Right cardiac atrium (tissue), 5 donors: ENCODE measurements at regions not wholly inside any gene's neighbourhood (a gene's known extent, or its start where the extent isn't known, plus 50 kb on each side); places are given as distances from the start of the nearest gene placed in this dataset.
"Not testable (repeated sequence)": the region's sequence is repeated elsewhere in the genome, so short reads cannot be mapped to it uniquely, and the experiment has no call there.

Experiments
- ATAC-seq, 2 donors: fragments of 200-7000 bp; cut with Tn5 transposase; one replicate each; pipeline versions ENCODE4 v1.8.0 to v1.9.1; 2020; ENCODE audit warnings: moderate library complexity in 2 of 2, mild to moderate bottlenecking in 1 of 2
- DNase-seq, 3 donors: peaks; one replicate each; pipeline ENCODE4 v3.0.0-alpha.2; 2020
- H3K27ac ChIP-seq: one replicate; pipeline ENCODE4 v1.5.1; 2013; ENCODE audit warnings: mild to moderate bottlenecking, low read length, control low read depth, moderate library complexity
- H3K27me3 ChIP-seq: one replicate; pipeline ENCODE4 v1.6.1; 2013; ENCODE audit not compliant: control insufficient read depth, insufficient read depth
- H3K4me1 ChIP-seq: one replicate; pipeline ENCODE4 v1.6.1; 2013; ENCODE audit warnings: low read length; ENCODE audit not compliant: control insufficient read depth, insufficient read depth
- H3K4me3 ChIP-seq: one replicate; pipeline ENCODE4 v1.5.1; 2013; ENCODE audit warnings: low read length, control low read depth
- H3K9me3 ChIP-seq: one replicate; pipeline ENCODE4 v1.6.1; 2013; ENCODE audit warnings: low read length; ENCODE audit not compliant: control insufficient read depth
- WGBS: extraction: QIAGEN DNeasy Blood & Tissue Kit; methylation state at CpG from one replicate; pipeline ENCODE4 v1.1.7; 2013; 5-methylcytosine and 5-hydroxymethylcytosine counted together
- intact Hi-C, 4 donors: fragments of 100-400 bp; cut with DNase I; formaldehyde crosslinking; loops; one replicate each; pipeline versions ENCODE4 v1.11.0 to v1.14.0; 2022 to 2023
- donor health status: healthy with polysubstance abuse.
- donor health status: DM: no; HTN: yes; CAD: no.
- donor health status: DM: no; HTN: no; CAD: no.
- donor health status: DM: no; HTN: yes; CAD: no; lungs with severe emphysema.
- donor health status: DM: yes; HTN: yes; CAD: no.

DNA sequence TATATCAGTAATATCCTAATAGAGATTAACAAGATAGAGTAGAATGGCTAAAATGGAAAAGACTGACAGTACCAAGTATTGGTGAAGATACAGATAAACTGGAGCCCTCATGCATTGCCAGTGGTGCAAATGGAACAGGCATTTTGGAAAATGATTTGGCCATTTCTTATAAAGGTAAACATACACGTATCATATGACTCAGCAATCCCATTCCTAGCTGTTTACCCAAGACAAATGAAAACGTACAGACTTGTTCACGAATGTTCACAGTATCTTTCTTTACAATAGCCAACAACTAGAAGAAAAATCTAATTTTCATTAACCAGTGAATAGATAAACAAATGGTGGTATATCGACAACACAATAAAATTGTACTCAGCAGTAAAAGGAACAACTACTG lies 86.4 kb downstream of the FOXD4L6 start:
- DNase-seq, H3K27ac ChIP-seq, H3K9me3 ChIP-seq, intact Hi-C loops, H3K27me3 ChIP-seq, H3K4me3 ChIP-seq, ATAC-seq, H3K4me1 ChIP-seq: not testable (repeated sequence)
- 56% methylated on average over 4 of the region's 4 CpGs for WGBS

DNA sequence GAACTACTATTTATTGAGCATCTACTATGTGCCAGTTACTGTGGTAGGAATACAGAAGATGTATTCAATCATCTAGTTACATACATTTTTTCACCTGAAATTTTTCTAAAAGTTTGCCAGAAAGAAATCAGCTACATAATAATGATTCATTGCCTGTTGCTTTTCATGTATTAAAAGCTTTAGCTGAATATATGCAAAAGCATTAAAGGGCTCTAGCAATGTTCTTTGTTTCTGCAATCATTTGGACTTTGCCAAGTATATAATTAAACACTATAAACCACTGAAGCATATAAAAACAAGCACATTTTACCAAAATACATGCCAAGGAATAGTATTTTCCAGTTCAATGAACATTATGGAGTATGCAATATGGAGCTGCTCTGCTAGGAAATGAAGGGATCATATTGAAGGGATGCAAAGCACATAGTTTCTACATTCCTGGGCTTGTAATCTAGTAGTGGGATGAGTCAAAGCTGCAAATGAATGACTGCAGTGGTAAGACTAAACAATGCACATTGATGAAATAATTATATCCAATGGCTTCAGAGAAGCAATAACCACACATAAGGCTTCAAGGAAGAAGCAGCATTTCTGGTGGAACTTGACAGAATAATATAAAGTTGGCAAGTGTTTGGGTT lies 87.7 kb downstream of the FOXD4L6 start:
- DNase-seq, H3K9me3 ChIP-seq, ATAC-seq, H3K4me3 ChIP-seq, intact Hi-C loops, H3K4me1 ChIP-seq, H3K27me3 ChIP-seq, H3K27ac ChIP-seq: not testable (repeated sequence)

DNA sequence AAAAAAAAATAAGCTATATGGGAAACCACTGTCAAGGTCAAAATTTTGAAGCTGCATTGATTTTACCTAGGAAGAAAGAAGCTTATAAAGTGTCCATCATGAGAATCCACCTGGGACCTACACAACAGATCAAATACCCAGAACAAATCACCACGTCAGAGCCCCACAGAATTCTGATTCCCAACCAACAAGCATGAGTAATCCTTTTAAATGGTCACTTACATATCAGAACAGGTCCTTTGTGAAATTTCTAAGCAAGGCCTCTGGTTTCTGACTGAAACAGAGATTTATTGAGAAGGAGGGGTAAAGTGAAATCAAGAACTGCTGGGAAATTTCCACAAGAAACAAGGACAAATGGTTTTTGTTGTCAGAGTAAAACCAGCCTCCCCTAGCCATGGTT lies 93.2 kb downstream of the FOXD4L6 start:
- intact Hi-C loops, DNase-seq, H3K27ac ChIP-seq, ATAC-seq, H3K4me1 ChIP-seq, H3K27me3 ChIP-seq, H3K4me3 ChIP-seq, H3K9me3 ChIP-seq: not testable (repeated sequence)
- WGBS, result 89% methylated on average over 1 of the region's 1 CpG

DNA sequence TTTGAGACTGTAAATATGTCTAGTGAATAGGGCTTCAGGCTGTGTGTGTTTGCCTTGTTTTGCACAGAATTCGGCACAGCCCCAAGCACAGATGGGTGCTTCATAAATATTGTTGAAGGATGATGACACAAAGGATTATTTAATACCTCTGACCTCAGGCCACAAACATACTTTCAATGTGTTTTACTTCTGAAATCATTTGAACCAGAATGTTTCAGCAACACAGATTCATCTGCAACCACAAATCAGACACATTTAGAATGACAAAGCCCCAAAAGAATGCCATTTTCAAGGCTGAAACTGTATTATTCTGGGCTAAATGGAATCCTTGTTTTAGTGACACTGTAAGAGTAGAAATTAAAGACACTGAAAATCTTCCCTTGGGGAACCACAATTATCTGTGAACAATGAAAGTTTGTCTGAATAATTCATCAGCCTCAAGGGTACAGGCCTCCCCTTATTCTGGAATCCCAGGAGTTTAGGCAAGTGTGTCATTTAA lies 93.7 kb downstream of the FOXD4L6 start:
- 57% methylated on average over 1 of the region's 1 CpG for WGBS
- H3K27ac ChIP-seq, result not testable (repeated sequence)

DNA sequence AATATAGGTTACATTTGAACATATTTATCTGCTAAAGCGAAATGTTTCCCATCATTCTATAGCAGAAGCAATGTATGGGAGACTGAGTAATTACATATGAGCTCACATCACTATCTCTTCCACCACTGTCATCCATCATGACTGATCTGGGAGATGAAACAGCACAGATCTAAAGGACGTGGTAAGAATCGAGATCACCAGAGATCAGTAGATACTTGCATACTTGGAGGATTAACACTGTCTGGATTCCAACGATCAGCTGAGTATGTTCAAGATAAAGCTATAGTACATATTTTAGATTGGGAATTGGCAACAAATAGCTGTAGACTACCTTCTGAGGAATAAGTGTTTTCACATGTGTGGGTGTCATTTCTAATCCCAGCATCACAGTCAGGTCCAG lies 94.6 kb downstream of the FOXD4L6 start:
- DNase-seq, H3K27me3 ChIP-seq, H3K27ac ChIP-seq, H3K9me3 ChIP-seq, ATAC-seq, H3K4me3 ChIP-seq, intact Hi-C loops, H3K4me1 ChIP-seq: not testable (repeated sequence)
- WGBS, result 68% methylated on average over 4 of the region's 4 CpGs

More for the DNA sequence above, 93.7 kb downstream of the FOXD4L6 start:
- DNase-seq, ATAC-seq, H3K4me3 ChIP-seq, H3K4me1 ChIP-seq, H3K27me3 ChIP-seq, intact Hi-C loops, H3K9me3 ChIP-seq: not testable (repeated sequence)

DNA sequence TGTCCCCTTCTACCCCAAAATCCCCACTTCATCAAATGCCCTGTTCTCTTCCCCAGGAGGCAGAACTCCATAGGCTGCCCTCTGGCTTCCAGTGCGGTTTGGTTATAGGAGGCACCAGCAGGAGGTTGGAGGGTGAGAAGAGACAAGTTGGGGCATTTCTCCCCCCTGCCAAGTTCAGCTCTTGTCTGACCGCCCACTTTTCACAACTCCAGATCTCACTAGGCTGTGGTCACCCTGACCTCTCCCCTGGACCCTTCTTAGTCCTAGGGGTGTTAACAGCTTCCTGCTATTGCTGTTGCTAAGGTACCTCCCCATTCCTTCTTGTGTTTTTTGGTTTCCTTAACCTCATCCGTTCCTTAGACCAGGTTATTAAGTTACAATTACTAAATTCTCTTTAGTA lies 95.1 kb downstream of the FOXD4L6 start:
- H3K9me3 ChIP-seq, H3K27me3 ChIP-seq, H3K4me1 ChIP-seq, H3K27ac ChIP-seq, DNase-seq, intact Hi-C loops, ATAC-seq, H3K4me3 ChIP-seq: not testable (repeated sequence)
- WGBS, result 81% methylated on average over 3 of the region's 3 CpGs

DNA sequence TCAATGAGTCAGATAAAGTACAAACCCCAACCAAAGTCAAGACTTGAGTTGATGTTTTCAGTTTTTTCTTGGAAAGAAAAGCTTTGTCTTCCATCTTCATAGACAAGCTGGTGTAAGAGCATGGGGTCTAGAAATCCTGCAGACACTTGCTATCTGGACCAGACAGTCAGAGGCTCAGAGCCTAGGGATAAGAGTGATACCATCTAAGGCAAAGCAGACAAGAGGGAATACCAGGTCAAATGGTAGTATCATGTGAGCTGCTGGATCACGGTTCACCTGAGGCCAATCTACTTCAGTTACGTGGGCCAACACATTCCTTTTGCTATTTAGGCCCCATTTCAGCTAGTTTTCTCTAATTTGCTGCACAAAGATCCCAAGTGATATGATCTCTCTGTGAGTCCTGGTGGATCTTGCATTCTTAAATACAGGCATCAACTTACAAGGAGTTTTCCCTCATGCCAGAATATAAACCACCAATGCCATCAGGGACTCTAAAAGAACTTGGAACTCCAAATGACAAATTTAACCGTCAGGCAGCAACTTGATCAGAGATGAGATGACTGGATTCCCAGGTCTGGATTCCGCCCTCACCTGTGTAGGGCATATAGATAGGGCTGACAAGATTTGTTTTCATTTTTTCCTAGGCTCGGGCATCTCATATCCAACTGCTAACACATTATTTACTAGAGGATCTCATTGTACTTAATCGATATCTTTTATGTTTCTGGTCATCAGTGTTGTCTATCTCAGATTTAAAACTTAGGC lies 101.4 kb downstream of the FOXD4L6 start:
- ATAC-seq, DNase-seq, H3K4me1 ChIP-seq, H3K9me3 ChIP-seq, H3K27ac ChIP-seq, H3K27me3 ChIP-seq, H3K4me3 ChIP-seq, intact Hi-C loops: not testable (repeated sequence)
- WGBS, result 84% methylated on average over 6 of the region's 6 CpGs

DNA sequence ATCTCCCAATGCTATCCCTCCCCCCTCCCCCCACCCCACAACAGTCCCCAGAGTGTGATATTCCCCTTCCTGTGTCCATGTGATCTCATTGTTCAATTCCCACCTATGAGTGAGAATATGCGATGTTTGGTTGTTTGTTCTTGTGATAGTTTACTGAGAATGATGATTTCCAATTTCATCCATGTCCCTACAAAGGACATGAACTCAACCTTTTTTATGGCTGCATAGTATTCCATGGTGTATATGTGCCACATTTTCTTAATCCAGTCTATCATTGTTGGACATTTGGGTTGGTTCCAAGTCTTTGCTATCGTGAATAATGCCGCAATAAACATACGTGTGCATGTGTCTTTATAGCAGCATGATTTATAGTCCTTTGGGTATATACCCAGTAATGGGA lies 106.1 kb downstream of the FOXD4L6 start:
- H3K9me3 ChIP-seq, H3K27me3 ChIP-seq, H3K4me3 ChIP-seq, intact Hi-C loops, DNase-seq, ATAC-seq, H3K27ac ChIP-seq, H3K4me1 ChIP-seq: not testable (repeated sequence)
- 98% methylated on average over 1 of the region's 4 CpGs for WGBS

DNA sequence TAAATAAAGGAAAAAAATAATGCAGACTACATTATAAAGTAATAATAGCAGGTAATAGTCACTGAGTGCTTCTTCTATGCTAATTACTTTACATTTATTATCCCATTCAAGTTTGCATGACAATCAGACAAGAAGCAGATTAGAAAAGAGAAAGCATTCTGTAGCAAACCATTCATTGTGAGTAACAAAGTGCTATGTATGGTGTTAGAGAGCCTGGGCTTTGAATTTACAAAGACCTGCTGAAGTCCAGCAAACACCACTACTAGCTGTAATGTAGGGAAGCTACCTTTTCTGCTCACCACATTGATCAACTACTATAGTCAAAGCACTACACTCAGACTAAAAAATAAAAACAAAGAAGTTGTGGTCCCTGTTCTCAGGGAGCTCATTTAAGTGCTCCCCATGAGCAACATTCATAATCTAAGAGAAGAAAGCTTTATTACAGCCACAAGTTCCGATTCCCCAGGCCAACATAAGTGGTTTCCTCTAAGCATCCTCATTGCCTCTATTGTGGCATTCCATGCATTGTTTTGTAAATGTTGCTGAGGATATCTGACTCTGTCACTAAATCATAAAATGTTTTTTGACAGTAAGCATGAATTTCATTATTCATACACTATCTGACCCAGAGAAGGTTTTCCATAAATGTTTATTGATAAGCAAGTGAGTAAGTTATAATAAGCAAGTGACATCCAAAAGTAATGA lies 108.5 kb downstream of the FOXD4L6 start:
- ATAC-seq, intact Hi-C loops, DNase-seq: not testable (repeated sequence)

DNA sequence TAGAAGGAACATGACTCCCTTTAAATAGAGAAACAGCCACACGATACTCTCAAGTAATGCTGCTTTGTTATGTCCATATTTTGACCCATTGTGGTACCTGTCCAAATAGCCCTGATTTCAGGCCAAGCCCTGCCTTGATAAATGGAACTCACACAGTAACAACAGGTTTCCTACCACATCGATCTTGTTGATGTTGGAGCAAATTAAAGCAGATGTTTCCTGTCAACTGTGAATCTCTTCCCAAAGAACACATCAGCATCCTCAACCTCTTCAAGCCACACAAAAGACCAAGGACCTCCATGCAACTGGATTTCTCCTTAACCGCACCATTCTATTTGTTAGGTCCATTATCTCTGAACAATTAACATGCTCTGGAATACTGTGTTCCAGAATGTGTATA lies 109.5 kb downstream of the FOXD4L6 start:
- 68% methylated on average over 3 of the region's 3 CpGs for WGBS

More for the DNA sequence above, 108.5 kb downstream of the FOXD4L6 start:
- not testable (repeated sequence) for H3K27ac ChIP-seq, H3K27me3 ChIP-seq, H3K9me3 ChIP-seq, H3K4me1 ChIP-seq, H3K4me3 ChIP-seq
- whole genome bisulfite sequencing, result 79% methylated on average over 1 of the region's 1 CpG

DNA sequence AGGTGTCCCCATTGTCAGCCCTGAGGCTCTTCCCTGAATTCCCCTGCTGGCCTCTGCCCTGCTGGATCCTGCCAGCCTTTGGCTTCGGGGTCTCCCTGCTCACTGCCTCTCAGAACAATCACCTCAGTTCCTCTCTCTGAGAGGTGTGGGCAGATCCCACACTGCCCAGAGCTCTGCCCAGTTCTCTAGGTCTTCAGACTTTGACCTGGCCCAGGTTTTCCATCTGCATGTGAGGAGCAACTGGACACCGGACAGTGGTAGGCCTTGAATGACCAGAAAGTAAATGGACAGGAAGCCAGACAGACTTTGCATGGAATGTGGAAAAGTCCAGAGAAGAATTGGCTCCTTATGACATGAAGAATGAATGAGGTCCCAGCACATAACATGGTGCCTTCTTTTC lies 111.8 kb downstream of the FOXD4L6 start:
- H3K27ac ChIP-seq, H3K9me3 ChIP-seq, DNase-seq, H3K27me3 ChIP-seq, H3K4me1 ChIP-seq, ATAC-seq, intact Hi-C loops, H3K4me3 ChIP-seq: not testable (repeated sequence)
- WGBS, result 96% methylated on average over 1 of the region's 2 CpGs

More for the DNA sequence above, 109.5 kb downstream of the FOXD4L6 start:
- H3K9me3 ChIP-seq, intact Hi-C loops, H3K27ac ChIP-seq, H3K4me3 ChIP-seq, H3K4me1 ChIP-seq, DNase-seq, H3K27me3 ChIP-seq: not testable (repeated sequence)
- peak; percentile 15 to 59 for ATAC-seq
